Hepatocyte (in vitro differentiated cells): ENCODE measurements at regions not wholly inside any gene's neighbourhood (a gene's known extent, or its start where the extent isn't known, plus 50 kb on each side); places are given as distances from the start of the nearest gene placed in this dataset.

Experiments used
- DNase-seq: peaks from one replicate; pipeline ENCODE4 v3.0.0-alpha.2; 2016; ENCODE audit warnings: low spot score
- H2AFZ ChIP-seq: fragments of 200-600 bp; sonication (generic); 2 replicates; pipeline ENCODE4 v1.6.0; 2016; ENCODE audit warnings: antibody characterized with exemption, mild to moderate bottlenecking
- H3K27ac ChIP-seq: fragments of 200-600 bp; sonication (generic); 2 replicates; pipeline ENCODE4 v1.5.1; 2016; ENCODE audit warnings: mild to moderate bottlenecking
- H3K27me3 ChIP-seq: fragments of 200-600 bp; sonication (generic); 2 replicates; pipeline ENCODE4 v1.6.1; 2016
- H3K36me3 ChIP-seq: fragments of 200-600 bp; sonication (generic); replicated peaks from 2 replicates; pipeline ENCODE4 v1.5.1; 2016; ENCODE audit warnings: low read depth; ENCODE audit not compliant: insufficient read depth
- H3K4me1 ChIP-seq: fragments of 200-600 bp; sonication (generic); 2 replicates; pipeline ENCODE4 v1.5.1; 2016; ENCODE audit warnings: mild to moderate bottlenecking, moderate library complexity; ENCODE audit not compliant: insufficient read depth
- H3K4me2 ChIP-seq: fragments of 200-600 bp; sonication (generic); 2 replicates; pipeline ENCODE4 v1.6.0; 2016
- H3K4me3 ChIP-seq: fragments of 200-600 bp; sonication (generic); 2 replicates; pipeline ENCODE4 v1.5.1; 2016; ENCODE audit warnings: mild to moderate bottlenecking
- H3K79me2 ChIP-seq: fragments of 200-600 bp; sonication (generic); 2 replicates; pipeline ENCODE4 v1.6.0; 2017; ENCODE audit warnings: mild to moderate bottlenecking
- H3K9me2 ChIP-seq: fragments of 200-600 bp; sonication (generic); replicated peaks from 2 replicates; pipeline ENCODE4 v1.6.0; 2017; ENCODE audit warnings: mild to moderate bottlenecking; ENCODE audit not compliant: insufficient read depth
- H3K9me3 ChIP-seq: fragments of 200-600 bp; sonication (generic); 2 replicates; pipeline ENCODE4 v1.5.1; 2016; ENCODE audit warnings: low read depth, mild to moderate bottlenecking
- H4K20me1 ChIP-seq: fragments of 200-600 bp; sonication (generic); 2 replicates; pipeline ENCODE4 v1.6.0; 2016; ENCODE audit warnings: mild to moderate bottlenecking; ENCODE audit not compliant: insufficient read depth, poor library complexity, severe bottlenecking
- CTCF ChIP-seq: fragments of 200-600 bp; sonication (generic); IDR thresholded peaks from 2 replicates; pipeline ENCODE4 v1.5.1; 2016; ENCODE audit warnings: antibody characterized with exemption, mild to moderate bottlenecking; ENCODE audit not compliant: poor library complexity
- EZH2 ChIP-seq: fragments of 200-600 bp; sonication (generic); IDR thresholded peaks from 2 replicates; pipeline ENCODE4 v1.6.1; 2016; ENCODE audit warnings: antibody characterized with exemption, mild to moderate bottlenecking, borderline replicate concordance
- EZH2phosphoT487 ChIP-seq: fragments of 200-600 bp; sonication (generic); IDR thresholded peaks from one replicate; pipeline ENCODE4 v1.6.1; 2018; ENCODE audit warnings: antibody characterized with exemption, mild to moderate bottlenecking, low read depth, moderate library complexity; ENCODE audit not compliant: unreplicated experiment, severe bottlenecking
- WGBS: methylation state at CpG from one replicate; pipeline ENCODE4 v1.1.6; 2016; ENCODE audit warnings: low lambda C conversion rate; ENCODE audit errors: missing lambda C conversion rate; 5-methylcytosine and 5-hydroxymethylcytosine counted together

- Histone ChIP-seq H3K36me3 (no peaks in the 10 kb centered on the region), H2AFZ (no peak overlapping the region), H3K9me3 (peaks cover 5% of the 10 kb centered on the region), H4K20me1 (no peaks in the 10 kb centered on the region), H3K27me3 (no peaks in the 10 kb centered on the region), H3K9me2 (no peaks in the 10 kb centered on the region), H3K4me2 (no peak overlapping the region), H3K79me2 (no peaks in the 10 kb centered on the region), H3K4me3 (no peak overlapping the region), H3K27ac (no peak overlapping the region), H3K4me1 (no peaks in the 10 kb centered on the region)
- TF ChIP-seq EZH2, result no peak
- no peak for TF ChIP-seq CTCF
- no peak for TF ChIP-seq EZH2phosphoT487
- WGBS, result 69% methylated on average over 3 of the region's 3 CpGs
- DNase-seq, result no peak
These were observed 1542.2 kb downstream of the LRRC4C start for GRCh38 chr11:39917256-39917655.

DNA sequence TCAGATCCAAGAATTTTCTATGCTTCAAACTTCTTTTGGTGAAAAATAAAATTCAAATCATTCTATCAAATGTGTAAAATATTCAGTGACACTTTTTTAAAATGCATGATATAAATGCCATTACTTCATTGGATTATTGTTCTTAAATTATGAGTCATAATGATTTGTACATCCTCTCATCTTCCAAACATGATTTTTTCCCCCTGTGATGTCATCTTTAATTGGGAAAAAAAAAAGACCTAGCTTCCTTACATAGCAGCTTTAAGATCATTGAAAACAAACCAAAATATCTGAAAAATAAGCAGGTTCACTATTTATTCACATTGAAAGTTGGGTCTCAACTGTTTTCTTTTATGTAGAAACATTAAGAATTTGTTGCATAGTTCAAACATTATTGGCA, 1549.4 kb downstream of the LRRC4C start:
- Histone ChIP-seq H4K20me1 (no peaks in the 10 kb centered on the region), H3K79me2 (no peaks in the 10 kb centered on the region), H3K36me3 (no peaks in the 10 kb centered on the region), H3K9me3 (no peaks in the 10 kb centered on the region), H3K4me3 (no peak overlapping the region), H3K4me1 (no peaks in the 10 kb centered on the region), H2AFZ (no peak overlapping the region), H3K27ac (no peak overlapping the region), H3K27me3 (no peaks in the 10 kb centered on the region), H3K9me2 (no peaks in the 10 kb centered on the region), H3K4me2 (no peak overlapping the region)
- no peak for DNase-seq
- TF ChIP-seq CTCF (no peak), EZH2phosphoT487 (no peak), EZH2 (no peak)

- H3K36me3 ChIP-seq, result no peaks in the 10 kb centered on the region
- no peak overlapping the region for H3K4me2 ChIP-seq
- H3K9me2 ChIP-seq, result no peaks in the 10 kb centered on the region
- H3K27ac ChIP-seq, result no peak overlapping the region
- no peaks in the 10 kb centered on the region for H3K79me2 ChIP-seq
- no peaks in the 10 kb centered on the region for H4K20me1 ChIP-seq
- no peak overlapping the region for H2AFZ ChIP-seq
- H3K9me3 ChIP-seq, result no peaks in the 10 kb centered on the region
- 83% methylated on average over 3 of the region's 3 CpGs for WGBS
- H3K4me3 ChIP-seq, result no peak overlapping the region
- TF ChIP-seq EZH2phosphoT487 (no peak), EZH2 (no peak), CTCF (no peak)
- H3K4me1 ChIP-seq, result no peaks in the 10 kb centered on the region
- no peak for DNase-seq
- H3K27me3 ChIP-seq, result no peaks in the 10 kb centered on the region
These were observed 1598.5 kb downstream of the LRRC4C start for GRCh38 chr11:39860931-39861330.

GRCh38 chr11:39817241-39817640, 1642.2 kb downstream of the LRRC4C start:
- 31% methylated on average over 2 of the region's 2 CpGs for WGBS
- TF ChIP-seq EZH2phosphoT487, result no peak
- TF ChIP-seq EZH2, result no peak
- no peak for TF ChIP-seq CTCF
- Histone ChIP-seq H3K4me2 (no peak overlapping the region), H3K27ac (peak overlapping the region; percentile 15), H4K20me1 (no peaks in the 10 kb centered on the region), H3K79me2 (no peaks in the 10 kb centered on the region), H2AFZ (no peak overlapping the region), H3K9me3 (peaks cover 4% of the 10 kb centered on the region), H3K4me3 (no peak overlapping the region), H3K36me3 (no peaks in the 10 kb centered on the region), H3K4me1 (peaks cover 12% of the 10 kb centered on the region), H3K9me2 (no peaks in the 10 kb centered on the region), H3K27me3 (no peaks in the 10 kb centered on the region)
- DNase-seq, result peak; percentile 30
